SH-SY5Y (cell line): ENCODE measurements at regions not wholly inside any gene's neighbourhood (a gene's known extent, or its start where the extent isn't known, plus 50 kb on each side); places are given as distances from the start of the nearest gene placed in this dataset.

Experiments
- GATA2 ChIP-seq: IDR thresholded peaks from 2 replicates; pipeline ENCODE4 v1.6.1; 2011; ENCODE audit warnings: mild to moderate bottlenecking, low read depth, low read length
- GATA3 ChIP-seq: IDR thresholded peaks from 2 replicates; pipeline ENCODE4 v1.6.1; 2011; ENCODE audit warnings: low read depth, mild to moderate bottlenecking, low read length, moderate library complexity

DNA sequence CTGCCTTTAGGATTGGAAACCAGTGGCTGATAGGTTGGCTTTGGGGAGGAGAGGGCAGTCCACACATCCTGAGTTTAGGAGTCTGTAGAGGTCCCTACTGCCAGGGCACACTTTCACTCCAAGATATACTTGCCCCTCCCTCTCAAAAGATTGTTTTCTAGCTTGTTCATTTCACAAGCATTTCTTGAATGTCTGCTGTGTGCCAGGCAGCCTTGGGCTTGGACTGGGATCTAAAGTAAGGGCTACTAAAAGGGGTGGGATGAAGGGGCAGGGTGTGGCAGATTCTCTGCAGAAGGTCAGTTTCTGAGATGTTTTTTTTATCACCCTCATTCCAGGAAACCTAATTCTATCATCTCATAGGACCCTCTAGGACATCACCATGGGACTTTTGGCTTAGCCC, 272.4 kb downstream of the SKAP2 start:
- TF ChIP-seq GATA3 (no peak), GATA2 (no peak)
